Activated T-cell treated with anti-CD3 and anti-CD28 coated beads, Interleukin-2, amount 50 U/mL, for 24 hours (primary cell): ENCODE measurements at regions not wholly inside any gene's neighbourhood (a gene's known extent, or its start where the extent isn't known, plus 50 kb on each side); places are given as distances from the start of the nearest gene placed in this dataset.
"Not testable (repeated sequence)": the region's sequence is repeated elsewhere in the genome, so short reads cannot be mapped to it uniquely, and the experiment has no call there.

ENCODE experiments used
- DNase-seq: peaks from one replicate; pipeline ENCODE4 v3.0.0-alpha.2; 2020
- H3K27ac Mint-ChIP-seq: 2 replicates; pipeline ENCODE4 v1.8.0; 2020; ENCODE audit warnings: mild to moderate bottlenecking, mixed read lengths
- H3K27me3 Mint-ChIP-seq: 2 replicates; pipeline ENCODE4 v1.8.0; 2020; ENCODE audit warnings: mixed read lengths
- H3K36me3 Mint-ChIP-seq: 2 replicates; pipeline ENCODE4 v1.8.0; 2020; ENCODE audit warnings: low read depth, mixed read lengths
- H3K4me1 Mint-ChIP-seq: 2 replicates; pipeline ENCODE4 v1.8.0; 2020; ENCODE audit warnings: low read depth, mixed read lengths
- H3K4me3 Mint-ChIP-seq: 2 replicates; pipeline ENCODE4 v1.8.0; 2020; ENCODE audit warnings: mild to moderate bottlenecking, moderate library complexity, mixed read lengths
- H3K9me3 Mint-ChIP-seq: 2 replicates; pipeline ENCODE4 v1.8.0; 2020; ENCODE audit warnings: mixed read lengths

DNA sequence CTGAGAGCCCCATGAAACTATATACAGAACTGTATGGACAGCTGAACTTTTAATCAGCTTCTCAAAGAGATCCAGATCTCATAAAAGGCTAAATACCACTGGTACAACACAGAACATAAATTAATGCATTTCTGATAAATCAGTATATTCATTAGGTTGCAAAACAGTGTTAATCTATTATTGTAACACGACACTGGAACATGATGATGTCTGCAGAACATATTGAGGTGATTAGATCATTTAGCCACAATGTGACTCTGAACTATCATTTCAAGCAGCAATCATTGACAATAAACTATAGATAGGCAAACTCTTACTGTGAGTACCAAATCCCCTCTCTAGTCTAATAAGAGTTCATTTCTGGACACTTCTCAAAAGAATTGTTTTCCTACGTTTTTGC is 50.3 kb downstream of the GASK1B start:
- Mint-ChIP-seq H3K27me3 (no peaks in the 10 kb centered on the region), H3K27ac (no peak overlapping the region), H3K4me1 (no peaks in the 10 kb centered on the region), H3K9me3 (no peaks in the 10 kb centered on the region), H3K4me3 (no peak overlapping the region), H3K36me3 (no peaks in the 10 kb centered on the region)
- DNase-seq, result no peak

DNA sequence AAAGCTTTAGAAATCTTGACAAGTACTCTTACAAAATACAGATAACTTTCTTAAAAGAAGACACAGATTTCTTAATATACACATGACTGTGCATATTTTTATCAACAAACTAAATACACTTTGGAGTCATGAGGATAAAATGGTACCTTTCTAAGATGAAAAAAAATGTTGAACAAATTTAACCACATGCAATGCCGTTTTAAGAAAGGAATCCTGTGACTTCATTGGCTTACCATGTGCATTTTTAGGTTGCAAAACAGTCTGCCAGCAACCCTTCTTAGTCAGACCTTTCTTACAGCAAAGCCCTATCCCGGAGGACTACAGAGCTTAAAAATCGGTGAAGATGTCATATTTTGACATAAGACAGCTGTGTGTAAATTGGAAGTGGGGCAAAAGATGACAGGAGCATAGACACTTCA is 51.7 kb downstream of the GASK1B start:
- no peaks in the 10 kb centered on the region for H3K4me1 Mint-ChIP-seq
- no peak for DNase-seq
- no peaks in the 10 kb centered on the region for H3K27me3 Mint-ChIP-seq
- H3K27ac Mint-ChIP-seq, result no peak overlapping the region
- no peak overlapping the region for H3K4me3 Mint-ChIP-seq
- H3K36me3 Mint-ChIP-seq, result no peaks in the 10 kb centered on the region
- no peaks in the 10 kb centered on the region for H3K9me3 Mint-ChIP-seq

DNA sequence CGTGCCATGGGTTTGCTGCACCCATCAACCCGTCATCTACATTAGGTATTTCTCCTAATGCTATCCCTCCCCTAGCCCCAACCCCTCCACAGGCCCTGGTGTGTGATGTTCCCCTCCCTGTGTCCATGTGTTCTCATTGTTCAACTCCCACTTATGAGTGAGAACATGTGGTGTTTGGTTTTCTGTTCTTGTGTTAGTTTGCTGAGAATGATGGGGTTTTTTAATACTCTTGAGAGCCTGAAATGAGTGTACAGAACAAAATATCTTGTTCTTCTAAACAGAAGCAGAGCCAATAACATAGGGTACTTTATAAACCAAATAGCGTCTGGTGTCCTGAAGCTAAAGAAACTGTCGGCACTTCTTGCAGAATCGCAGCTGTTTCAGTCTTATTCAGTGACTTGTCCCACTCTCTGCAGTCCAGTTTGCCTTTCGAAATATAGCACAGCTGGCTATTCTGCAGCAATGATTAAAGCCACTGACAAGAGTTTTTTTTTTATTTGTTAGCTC is 52.1 kb downstream of the GASK1B start:
- H3K9me3 Mint-ChIP-seq, H3K27ac Mint-ChIP-seq, H3K4me1 Mint-ChIP-seq, H3K27me3 Mint-ChIP-seq, DNase-seq, H3K4me3 Mint-ChIP-seq, H3K36me3 Mint-ChIP-seq: not testable (repeated sequence)

DNA sequence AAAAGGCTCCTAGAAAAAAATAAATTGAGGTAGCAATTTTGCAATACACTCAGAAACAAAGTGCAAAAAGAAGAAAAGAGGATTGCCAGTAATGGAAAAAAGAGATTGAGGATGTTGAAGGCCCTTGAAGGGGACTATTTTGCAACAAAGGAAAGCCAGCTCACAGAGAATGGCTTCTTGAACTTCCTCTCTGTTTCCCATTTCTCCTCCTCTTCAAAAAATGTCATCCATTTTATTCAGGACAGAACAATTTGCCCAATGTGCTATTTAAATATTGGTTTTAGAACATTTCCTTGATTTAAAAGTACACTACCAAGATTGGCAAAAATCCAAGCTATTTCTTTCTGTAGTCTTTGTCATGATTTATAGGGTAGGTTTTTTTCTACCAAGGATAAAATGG is 60.2 kb downstream of the GASK1B start:
- no peaks in the 10 kb centered on the region for H3K4me1 Mint-ChIP-seq
- no peak overlapping the region for H3K27ac Mint-ChIP-seq
- no peak for DNase-seq
- H3K4me3 Mint-ChIP-seq, result no peak overlapping the region
- H3K36me3 Mint-ChIP-seq, result no peaks in the 10 kb centered on the region
- H3K27me3 Mint-ChIP-seq, result no peaks in the 10 kb centered on the region
- H3K9me3 Mint-ChIP-seq, result peaks cover 4% of the 10 kb centered on the region

DNA sequence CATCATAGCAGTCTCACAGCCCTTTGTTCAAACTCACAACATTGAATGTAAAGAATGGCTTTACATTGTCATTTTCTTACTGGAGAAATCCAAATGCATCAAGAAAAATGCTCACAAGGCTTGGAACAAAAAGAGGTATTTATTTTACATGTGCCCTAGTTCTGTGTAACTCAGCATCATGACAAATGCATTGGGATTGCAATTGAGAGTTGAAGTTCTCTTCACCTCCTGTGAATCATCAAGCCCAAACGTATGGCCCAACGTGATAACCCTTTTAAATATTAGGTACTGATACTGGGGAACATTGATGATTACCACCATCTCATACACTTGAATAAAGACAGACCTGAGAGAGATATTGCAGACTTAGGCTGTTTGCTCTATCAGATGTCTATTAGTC is 61.6 kb downstream of the GASK1B start:
- no peak overlapping the region for H3K4me3 Mint-ChIP-seq
- H3K27ac Mint-ChIP-seq, result no peak overlapping the region
- H3K4me1 Mint-ChIP-seq, result no peaks in the 10 kb centered on the region
- no peaks in the 10 kb centered on the region for H3K36me3 Mint-ChIP-seq
- peaks cover 4% of the 10 kb centered on the region for H3K9me3 Mint-ChIP-seq
- H3K27me3 Mint-ChIP-seq, result no peaks in the 10 kb centered on the region
- DNase-seq, result no peak

DNA sequence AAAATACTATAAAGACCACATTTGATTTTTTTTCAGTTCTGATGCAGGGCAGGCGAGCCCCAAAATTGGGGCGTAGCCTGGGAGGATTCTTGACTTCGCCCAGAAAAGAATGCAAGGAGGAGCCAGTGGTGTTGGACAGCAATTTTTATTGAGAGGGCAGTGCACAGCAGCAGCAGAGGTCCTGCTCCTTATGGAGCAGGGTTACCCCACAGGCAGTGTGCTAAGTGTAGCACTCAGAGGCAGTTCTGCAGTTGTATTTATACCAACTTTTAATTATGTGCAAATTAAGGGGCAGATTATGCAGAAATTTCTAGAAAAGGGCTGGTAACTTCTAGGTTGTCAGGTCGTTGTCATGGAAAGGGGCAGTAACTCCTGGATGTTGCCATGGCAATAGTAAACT is 69.9 kb downstream of the GASK1B start:
- Mint-ChIP-seq H3K27ac (no peak overlapping the region), H3K4me1 (no peaks in the 10 kb centered on the region), H3K4me3 (no peak overlapping the region), H3K9me3 (no peaks in the 10 kb centered on the region), H3K27me3 (no peaks in the 10 kb centered on the region), H3K36me3 (no peaks in the 10 kb centered on the region)
- no peak for DNase-seq

DNA sequence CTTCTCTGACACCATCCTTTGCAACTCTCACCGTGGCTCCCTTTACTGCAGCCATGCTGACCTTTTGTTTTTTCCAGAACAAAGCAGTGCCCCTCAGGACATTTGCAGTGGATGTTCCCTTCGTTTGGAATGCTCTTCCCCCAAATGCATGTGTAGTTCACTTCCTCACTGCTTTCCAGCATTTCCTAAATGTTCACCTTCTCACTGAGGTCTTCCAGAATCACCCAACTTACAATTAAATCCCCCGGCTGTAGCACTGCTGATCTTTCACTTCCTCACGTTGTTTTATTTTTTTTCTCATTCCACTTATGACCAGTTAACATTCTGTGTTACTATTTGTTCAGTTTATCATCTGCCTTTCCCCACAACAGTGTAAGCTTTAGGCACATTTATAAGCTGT is 73.1 kb downstream of the GASK1B start:
- no peaks in the 10 kb centered on the region for H3K27me3 Mint-ChIP-seq
- no peaks in the 10 kb centered on the region for H3K9me3 Mint-ChIP-seq
- no peaks in the 10 kb centered on the region for H3K36me3 Mint-ChIP-seq
- H3K4me3 Mint-ChIP-seq, result no peak overlapping the region
- H3K27ac Mint-ChIP-seq, result no peak overlapping the region
- no peak for DNase-seq
- H3K4me1 Mint-ChIP-seq, result no peaks in the 10 kb centered on the region

DNA sequence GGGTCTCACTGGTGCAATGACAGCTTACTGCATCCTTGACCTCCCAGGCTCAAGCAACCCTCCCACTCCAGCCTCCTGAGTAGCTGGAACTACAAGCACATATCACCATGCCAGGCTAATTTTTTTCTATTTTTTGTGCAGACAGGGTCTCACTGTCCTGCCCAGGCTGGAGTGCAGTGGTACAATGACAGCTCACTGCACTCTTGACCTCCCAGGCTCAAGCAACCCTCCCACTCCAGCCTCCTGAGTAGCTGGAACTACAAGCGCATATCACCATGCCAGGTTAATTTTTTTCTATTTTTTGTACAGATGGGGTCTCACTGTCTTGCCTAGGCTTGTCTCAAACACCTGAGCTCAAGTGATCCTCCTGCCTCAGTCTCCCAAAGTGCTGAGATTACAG is 74.0 kb downstream of the GASK1B start:
- H3K4me1 Mint-ChIP-seq, result no peaks in the 10 kb centered on the region
- no peak overlapping the region for H3K4me3 Mint-ChIP-seq
- no peak overlapping the region for H3K27ac Mint-ChIP-seq
- H3K36me3 Mint-ChIP-seq, result no peaks in the 10 kb centered on the region
- H3K27me3 Mint-ChIP-seq, result no peaks in the 10 kb centered on the region
- H3K9me3 Mint-ChIP-seq, result no peaks in the 10 kb centered on the region
- DNase-seq, result no peak

DNA sequence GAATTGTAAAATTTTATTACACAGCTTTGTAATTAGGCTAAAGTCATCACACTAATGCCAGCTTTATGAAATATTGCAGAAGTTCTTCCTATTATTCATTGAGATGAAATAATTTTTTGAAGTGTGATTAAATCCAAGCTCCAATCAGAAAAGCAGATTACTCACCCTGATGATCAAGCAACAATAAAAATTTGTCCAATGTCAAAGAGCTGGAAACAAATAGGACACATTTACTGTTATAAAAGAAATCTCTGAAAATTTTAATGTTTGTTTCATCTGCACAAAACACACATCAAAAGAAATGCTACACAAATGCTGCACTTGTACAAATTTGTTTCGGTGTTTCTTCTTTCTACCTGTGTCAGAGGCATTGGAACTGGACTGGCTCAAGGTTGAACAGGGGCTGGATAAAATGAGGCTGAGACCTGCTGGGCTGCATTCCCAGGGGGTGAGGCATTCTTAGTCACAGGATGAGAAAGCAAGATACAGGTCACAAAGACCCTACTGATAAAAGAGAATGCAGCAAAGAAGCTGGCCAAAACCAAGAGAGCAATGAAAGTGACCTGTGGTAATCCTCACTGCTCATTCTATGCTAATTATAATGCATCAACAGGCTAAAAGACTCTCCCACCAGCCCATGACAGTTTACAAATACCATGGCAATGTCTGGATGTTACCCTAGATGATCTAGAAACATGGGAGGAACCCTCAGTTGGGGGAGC is 78.3 kb downstream of the GASK1B start:
- no peak for DNase-seq
- Mint-ChIP-seq H3K36me3 (no peaks in the 10 kb centered on the region), H3K4me1 (no peaks in the 10 kb centered on the region), H3K27ac (no peak overlapping the region), H3K4me3 (no peak overlapping the region), H3K9me3 (peaks cover 3% of the 10 kb centered on the region), H3K27me3 (no peaks in the 10 kb centered on the region)

DNA sequence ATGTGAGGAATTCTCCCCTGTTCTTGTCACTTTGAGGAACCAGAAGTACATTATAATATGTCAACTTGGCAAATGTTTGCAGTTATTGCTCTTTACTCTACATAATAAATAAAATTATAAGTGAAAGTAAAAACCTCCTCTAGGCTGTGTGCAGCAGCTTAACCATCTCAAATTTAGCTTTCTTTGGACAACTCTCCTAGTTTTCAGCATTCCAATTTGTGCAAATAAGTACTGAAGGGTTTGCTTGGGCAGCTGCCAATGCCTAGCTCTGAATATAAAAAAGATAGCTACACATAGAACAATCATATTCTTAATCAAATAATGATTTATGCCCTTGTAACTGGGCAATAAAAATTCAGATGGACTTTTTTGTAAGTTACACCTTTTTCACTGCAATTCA is 82.5 kb downstream of the GASK1B start:
- H3K4me1 Mint-ChIP-seq, result no peaks in the 10 kb centered on the region
- peaks cover 3% of the 10 kb centered on the region for H3K9me3 Mint-ChIP-seq
- no peaks in the 10 kb centered on the region for H3K36me3 Mint-ChIP-seq

DNA sequence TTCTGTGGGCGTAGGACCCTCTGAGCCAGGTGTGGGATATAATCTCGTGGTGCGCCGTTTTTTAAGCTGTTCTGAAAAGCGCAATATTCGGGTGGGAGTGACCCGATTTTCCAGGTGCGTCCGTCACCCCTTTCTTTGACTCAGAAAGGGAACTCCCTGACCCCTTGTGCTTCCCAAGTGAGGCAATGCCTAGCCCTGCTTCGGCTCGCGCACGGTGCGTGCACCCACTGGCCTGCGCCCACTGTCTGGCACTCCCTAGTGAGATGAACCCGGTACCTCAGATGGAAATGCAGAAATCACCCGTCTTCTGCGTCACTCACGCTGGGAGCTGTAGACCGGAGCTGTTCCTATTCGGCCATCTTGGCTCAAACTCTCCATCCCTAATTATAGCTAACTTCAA is 82.9 kb downstream of the GASK1B start:
- H3K27me3 Mint-ChIP-seq, DNase-seq, H3K4me3 Mint-ChIP-seq, H3K4me1 Mint-ChIP-seq, H3K27ac Mint-ChIP-seq, H3K36me3 Mint-ChIP-seq, H3K9me3 Mint-ChIP-seq: not testable (repeated sequence)

More for the DNA sequence above, 82.5 kb downstream of the GASK1B start:
- Mint-ChIP-seq H3K27ac (no peak overlapping the region), H3K27me3 (no peaks in the 10 kb centered on the region), H3K4me3 (no peak overlapping the region)
- DNase-seq, result no peak

DNA sequence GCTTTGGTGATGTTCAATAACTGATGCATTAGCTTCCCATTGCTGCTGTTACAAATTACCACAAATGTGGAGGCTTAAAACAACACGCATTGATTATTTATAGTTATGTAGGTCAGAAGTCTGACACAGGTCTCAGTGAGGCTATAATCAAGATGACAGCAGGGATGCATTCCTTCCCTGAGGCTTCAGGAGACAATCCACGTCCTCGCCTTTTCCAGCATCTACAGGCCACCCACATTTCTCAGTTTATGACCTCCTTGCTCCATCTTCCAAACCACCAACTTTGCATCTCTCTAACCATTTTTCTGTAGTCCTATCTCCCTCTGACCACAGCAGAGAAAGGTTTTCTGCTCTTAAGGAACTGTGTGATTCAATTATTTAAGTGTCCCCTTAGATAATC is 92.5 kb downstream of the GASK1B start:
- Mint-ChIP-seq H3K36me3 (no peaks in the 10 kb centered on the region), H3K4me3 (no peak overlapping the region), H3K27ac (no peak overlapping the region), H3K27me3 (no peaks in the 10 kb centered on the region), H3K4me1 (no peaks in the 10 kb centered on the region), H3K9me3 (no peaks in the 10 kb centered on the region)
- no peak for DNase-seq

DNA sequence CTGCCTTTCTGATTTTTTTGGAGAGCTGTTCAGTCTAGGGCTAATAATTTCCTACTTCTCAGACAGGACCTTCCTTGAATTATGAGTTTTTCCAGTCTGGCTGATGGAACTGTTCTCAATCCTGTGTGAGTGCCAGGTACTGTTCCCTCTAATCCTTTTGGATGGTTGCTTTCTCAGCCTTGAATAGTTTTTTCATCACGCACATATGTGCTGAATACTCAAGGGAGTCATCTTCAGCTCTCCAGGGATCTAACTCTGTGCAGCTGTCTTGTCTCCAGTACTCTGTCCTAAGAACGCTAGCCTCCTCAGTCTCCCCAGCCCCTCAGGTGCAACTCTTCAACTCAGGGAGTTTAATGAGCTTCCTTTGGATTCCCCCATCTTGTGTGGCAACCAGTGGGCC is 93.2 kb downstream of the GASK1B start:
- H3K4me1 Mint-ChIP-seq, result no peaks in the 10 kb centered on the region
- H3K27ac Mint-ChIP-seq, result no peak overlapping the region
- H3K27me3 Mint-ChIP-seq, result no peaks in the 10 kb centered on the region
- no peak for DNase-seq
- no peak overlapping the region for H3K4me3 Mint-ChIP-seq
- no peaks in the 10 kb centered on the region for H3K36me3 Mint-ChIP-seq
- no peaks in the 10 kb centered on the region for H3K9me3 Mint-ChIP-seq

DNA sequence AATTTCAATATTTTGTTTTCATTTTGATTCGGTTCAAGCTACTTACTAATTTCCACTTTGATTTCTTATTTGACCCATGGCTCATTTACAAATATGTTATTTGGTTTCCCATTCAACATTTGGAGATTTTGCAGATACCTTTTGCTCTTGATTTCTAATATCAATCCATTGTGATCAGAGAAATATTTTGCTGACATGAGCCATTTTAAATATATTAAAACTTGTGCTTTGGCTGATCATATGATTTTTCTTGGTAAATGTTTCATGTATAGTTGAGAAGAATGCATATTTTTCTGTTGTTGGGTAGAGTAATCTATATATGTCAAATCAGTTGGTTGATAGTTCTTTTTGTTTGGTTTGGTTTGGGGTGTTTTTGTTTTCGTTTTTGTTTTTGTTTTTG is 95.0 kb downstream of the GASK1B start:
- Mint-ChIP-seq H3K4me1 (no peaks in the 10 kb centered on the region), H3K36me3 (no peaks in the 10 kb centered on the region), H3K27ac (no peak overlapping the region)

DNA sequence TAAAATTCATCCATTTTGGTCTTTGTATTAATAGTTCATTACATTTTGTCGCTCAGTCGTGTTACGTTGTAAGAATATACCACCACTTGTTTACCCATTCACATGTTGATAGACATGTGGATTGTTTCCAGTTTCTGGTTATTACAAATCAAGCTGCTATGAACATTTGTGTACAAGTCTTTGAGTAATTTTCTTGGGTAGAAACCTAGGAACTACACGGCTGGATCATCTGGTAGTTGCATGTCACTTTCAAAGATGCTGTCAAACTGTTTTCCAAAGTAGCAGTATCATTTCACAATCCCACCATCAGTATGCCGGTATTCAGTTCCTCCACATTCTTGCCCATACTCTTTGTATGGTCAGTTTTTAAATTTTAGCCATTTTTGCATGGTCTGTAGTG is 98.0 kb downstream of the GASK1B start:
- Mint-ChIP-seq H3K9me3 (peaks cover 3% of the 10 kb centered on the region), H3K36me3 (no peaks in the 10 kb centered on the region)

More for the DNA sequence above, 95.0 kb downstream of the GASK1B start:
- DNase-seq, result no peak
- Mint-ChIP-seq H3K9me3 (no peaks in the 10 kb centered on the region), H3K4me3 (no peak overlapping the region), H3K27me3 (no peaks in the 10 kb centered on the region)

DNA sequence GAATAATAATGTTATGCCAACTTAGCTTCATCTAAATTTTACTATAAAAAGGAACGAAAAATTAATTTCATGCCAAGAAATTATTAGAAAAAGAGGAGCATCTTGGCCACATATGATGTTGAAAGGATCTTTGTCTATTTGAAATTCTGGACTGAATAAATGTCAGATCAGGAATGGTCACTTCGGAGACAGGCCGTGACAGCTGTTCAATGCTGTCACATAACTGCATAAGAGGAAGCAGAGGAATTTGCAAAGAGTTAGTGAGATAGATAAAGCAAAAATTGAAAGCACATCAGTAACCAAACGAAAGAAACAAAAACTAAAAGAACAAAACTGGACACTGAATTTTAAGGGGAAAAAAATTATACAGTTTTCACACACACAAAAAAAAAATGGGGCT is 100.9 kb downstream of the GASK1B start:
- Mint-ChIP-seq H3K27me3 (no peaks in the 10 kb centered on the region), H3K36me3 (no peaks in the 10 kb centered on the region), H3K9me3 (peaks cover 3% of the 10 kb centered on the region), H3K4me3 (no peak overlapping the region), H3K4me1 (no peaks in the 10 kb centered on the region), H3K27ac (no peak overlapping the region)
- DNase-seq, result no peak

More for the DNA sequence above, 98.0 kb downstream of the GASK1B start:
- no peaks in the 10 kb centered on the region for H3K4me1 Mint-ChIP-seq
- no peak overlapping the region for H3K4me3 Mint-ChIP-seq
- no peaks in the 10 kb centered on the region for H3K27me3 Mint-ChIP-seq
- no peak for DNase-seq
- H3K27ac Mint-ChIP-seq, result no peak overlapping the region
